AG09319 (cell line): ENCODE measurements at regions not wholly inside any gene's neighbourhood (a gene's known extent, or its start where the extent isn't known, plus 50 kb on each side); places are given as distances from the start of the nearest gene placed in this dataset.

Experiments
- DNase-seq: peaks from one replicate; pipeline ENCODE4 v3.0.0-alpha.2; 2010; ENCODE audit warnings: low read depth; ENCODE audit errors: extremely low read depth
- CTCF ChIP-seq: IDR thresholded peaks from 2 replicates; pipeline ENCODE4 v1.5.1; 2011; ENCODE audit warnings: low read depth, mild to moderate bottlenecking, inconsistent platforms, low read length, moderate library complexity

GRCh38 chr4:176441594-176441993, 121.8 kb downstream of the SPCS3 start:
- no peak for TF ChIP-seq CTCF
- no peak for DNase-seq

- DNase-seq, result peak; percentile 64
Observed at GRCh38 chr4:176443117-176443516, 123.4 kb downstream of the SPCS3 start.

GRCh38 chr4:176443646-176444409, 124.1 kb downstream of the SPCS3 start:
- TF ChIP-seq CTCF, result no peak
- no peak for DNase-seq

More at GRCh38 chr4:176443117-176443516, 123.4 kb downstream of the SPCS3 start:
- no peak for TF ChIP-seq CTCF

GRCh38 chr4:176444741-176445140, 125.0 kb downstream of the SPCS3 start:
- TF ChIP-seq CTCF, result no peak

GRCh38 chr4:176448761-176449160, 129.0 kb downstream of the SPCS3 start:
- DNase-seq, result no peak

More at GRCh38 chr4:176444741-176445140, 125.0 kb downstream of the SPCS3 start:
- DNase-seq, result no peak

GRCh38 chr4:176451443-176451842, 131.7 kb downstream of the SPCS3 start:
- DNase-seq, result no peak
- no peak for TF ChIP-seq CTCF

More at GRCh38 chr4:176448761-176449160, 129.0 kb downstream of the SPCS3 start:
- TF ChIP-seq CTCF, result no peak

GRCh38 chr4:176453079-176453478, 133.3 kb downstream of the SPCS3 start:
- TF ChIP-seq CTCF, result no peak
- no peak for DNase-seq
